22Rv1 (cell line): ENCODE measurements at regions not wholly inside any gene's neighbourhood (a gene's known extent, or its start where the extent isn't known, plus 50 kb on each side); places are given as distances from the start of the nearest gene placed in this dataset.

Experiments used
- H3K27ac ChIP-seq: fragments of 450-650 bp; 2 replicates; pipeline ENCODE4 v1.5.1; 2017
- CTCF ChIP-seq: fragments of 450-650 bp; IDR thresholded peaks from 2 replicates; pipeline ENCODE4 v1.5.1; 2017; ENCODE audit warnings: mild to moderate bottlenecking
- ZFX ChIP-seq: fragments of 450-650 bp; IDR thresholded peaks from 2 replicates; pipeline ENCODE4 v1.6.1; 2017; ENCODE audit warnings: antibody characterized with exemption, borderline replicate concordance

GRCh38 chr3:178420033-178420432 lies 116.2 kb upstream of the KCNMB2 start:
- TF ChIP-seq CTCF (no peak), ZFX (no peak)
- no peak overlapping the region for H3K27ac ChIP-seq

- H3K27ac ChIP-seq: peak overlapping the region; percentile 6; the same call in 1 of the 2 replicates
- TF ChIP-seq ZFX (no peak), CTCF (no peak)
Measured at GRCh38 chr3:178421069-178421468, 115.2 kb upstream of the KCNMB2 start.

GRCh38 chr3:178422406-178422805 lies 113.8 kb upstream of the KCNMB2 start:
- no peak overlapping the region for H3K27ac ChIP-seq
- TF ChIP-seq ZFX (no peak), CTCF (peak; percentile 29)

GRCh38 chr3:178428037-178428436 lies 108.2 kb upstream of the KCNMB2 start:
- no peak for TF ChIP-seq CTCF
- TF ChIP-seq ZFX: no peak
- H3K27ac ChIP-seq: no peak overlapping the region

GRCh38 chr3:178434206-178434805 lies 101.9 kb upstream of the KCNMB2 start:
- no peak overlapping the region for H3K27ac ChIP-seq
- TF ChIP-seq ZFX: no peak
- peak; percentile 44 for TF ChIP-seq CTCF

GRCh38 chr3:178435575-178435974 lies 100.7 kb upstream of the KCNMB2 start:
- H3K27ac ChIP-seq: no peak overlapping the region
- no peak for TF ChIP-seq ZFX
- TF ChIP-seq CTCF: no peak

GRCh38 chr3:178436773-178437172 lies 99.5 kb upstream of the KCNMB2 start:
- no peak overlapping the region for H3K27ac ChIP-seq

More at GRCh38 chr3:178436773-178437172, 99.5 kb upstream of the KCNMB2 start:
- TF ChIP-seq ZFX: no peak
- TF ChIP-seq CTCF: peak; percentile 82
